GM12878 (cell line): ENCODE measurements at regions not wholly inside any gene's neighbourhood (a gene's known extent, or its start where the extent isn't known, plus 50 kb on each side); places are given as distances from the start of the nearest gene placed in this dataset.

Experiments used
- ATAC-seq: fragments of 200-7000 bp; cut with Tn5 transposase; 3 replicates; pipeline ENCODE4 v1.9.1; 2020; ENCODE audit warnings: mild to moderate bottlenecking, moderate library complexity
- BruUV-seq: library from RNA; stranded (reverse); fragments of 400-500 nt; replicated peaks from 2 replicates; lab custom pipeline; 2021; lab: Mats Ljungman, UMichigan
- CTCF ChIA-PET: fragments of 300-600 bp; sonication (Branson Sonifier 250); formaldehyde crosslinking; extraction: SDS; loops from one replicate; lab custom pipeline; 2021; ENCODE audit warnings: inconsistent platforms; lab: Yijun Ruan, JAX
- POLR2A ChIA-PET: fragments of 350-600 bp; formaldehyde crosslinking; extraction: SDS; loops from one replicate; lab custom pipeline; 2021; ENCODE audit warnings: inconsistent platforms; lab: Charles Lee
- RAD21 ChIA-PET: fragments of 300-600 bp; sonication (Branson Sonifier 250); formaldehyde crosslinking; loops from one replicate; lab custom pipeline; 2023; ENCODE audit warnings: antibody characterized with exemption; ENCODE audit not compliant: unreplicated experiment; lab: Charles Lee
- SMC1A ChIA-PET: fragments of 300-600 bp; sonication (Branson Sonifier 250); formaldehyde crosslinking; loops from one replicate; lab custom pipeline; 2023; ENCODE audit not compliant: unreplicated experiment, uncharacterized antibody; lab: Charles Lee
- DNase-seq: peaks from one replicate; pipeline ENCODE4 v3.0.0-alpha.2; 2011; ENCODE audit warnings: low read depth, low spot score
- FAIRE-seq: peaks from 3 replicates; lab custom pipeline; 2011; peaks lifted over from hg19 to GRCh38; lab: Jason Lieb, UNC
- H2AFZ ChIP-seq: 2 replicates; pipeline ENCODE4 v1.6.0; 2011; ENCODE audit warnings: low read depth, low read length, control low read depth; ENCODE audit not compliant: control insufficient read depth
- H3K27ac ChIP-seq: 2 replicates; pipeline ENCODE4 v1.5.1; 2011; ENCODE audit warnings: control low read depth; ENCODE audit not compliant: control insufficient read depth, insufficient read depth
- H3K27me3 ChIP-seq, 2 experiments: replicated peaks in 1 of 2; 2 replicates each; pipeline versions ENCODE4 v1.6.0 to v1.6.1; 2011; ENCODE audit warnings: low read length in 1 of 2; ENCODE audit not compliant: control insufficient read depth in 2 of 2, insufficient read depth in 2 of 2
- H3K36me3 ChIP-seq, 2 experiments: 2 replicates each; pipeline ENCODE4 v1.5.1; 2011; ENCODE audit warnings: low read length in 1 of 2; ENCODE audit not compliant: control insufficient read depth in 2 of 2, insufficient read depth in 2 of 2
- H3K4me1 ChIP-seq: 2 replicates; pipeline ENCODE4 v1.6.1; 2011; ENCODE audit warnings: mild to moderate bottlenecking, low read length, moderate library complexity, mixed read lengths; ENCODE audit not compliant: control insufficient read depth, insufficient read depth
- H3K4me2 ChIP-seq: 2 replicates; pipeline ENCODE4 v1.6.0; 2011; ENCODE audit warnings: control low read depth; ENCODE audit not compliant: control insufficient read depth, insufficient read depth
- H3K4me3 ChIP-seq: fragments of 200-600 bp; sonication (generic); 2 replicates; pipeline ENCODE4 v1.5.1; 2016
- H3K79me2 ChIP-seq: 2 replicates; pipeline ENCODE4 v1.6.0; 2011; ENCODE audit warnings: low read length; ENCODE audit not compliant: control insufficient read depth, insufficient read depth
- H3K9ac ChIP-seq: 2 replicates; pipeline ENCODE4 v1.8.0; 2011; ENCODE audit warnings: low read length, control low read depth, mixed read lengths; ENCODE audit not compliant: control insufficient read depth, insufficient read depth
- H3K9me3 ChIP-seq: replicated peaks from 3 replicates; pipeline ENCODE4 v1.5.1; 2011; ENCODE audit warnings: mild to moderate bottlenecking, low read length; ENCODE audit not compliant: control insufficient read depth, insufficient read depth
- H4K20me1 ChIP-seq: 2 replicates; pipeline ENCODE4 v1.6.0; 2011; ENCODE audit not compliant: control insufficient read depth, insufficient read depth
- CHD4 ChIP-seq: fragments of 200-600 bp; sonication (generic); IDR thresholded peaks from 2 replicates; pipeline ENCODE4 v1.6.1; 2016; ENCODE audit warnings: mild to moderate bottlenecking
- ESRRA ChIP-seq: IDR thresholded peaks from 2 replicates; pipeline ENCODE4 v1.6.1; 2012; ENCODE audit warnings: mild to moderate bottlenecking, low read length, improper control_type of control experiment
- POLR2A ChIP-seq: IDR thresholded peaks from 2 replicates; pipeline ENCODE4 v1.6.1; 2011; ENCODE audit warnings: low read depth, mild to moderate bottlenecking, low read length
- REST ChIP-seq: IDR thresholded peaks from 2 replicates; pipeline ENCODE4 v1.6.1; 2012; ENCODE audit warnings: mild to moderate bottlenecking, low read depth, low read length
- RUNX3 ChIP-seq: IDR thresholded peaks from 2 replicates; pipeline ENCODE4 v1.6.1; 2012; ENCODE audit warnings: low read length, inconsistent platforms
- SIN3A ChIP-seq: IDR thresholded peaks from 2 replicates; pipeline ENCODE4 v1.6.1; 2012; ENCODE audit warnings: low read depth, low read length, improper control_type of control experiment
- SP1 ChIP-seq: IDR thresholded peaks from one replicate; pipeline ENCODE4 v1.6.1; 2011; ENCODE audit warnings: low read depth, low read length
- TARDBP ChIP-seq: IDR thresholded peaks from 2 replicates; pipeline ENCODE4 v1.6.1; 2016; ENCODE audit warnings: borderline replicate concordance
- TCF3 ChIP-seq: IDR thresholded peaks from 2 replicates; pipeline ENCODE4 v1.6.1; 2012; ENCODE audit warnings: low read depth, mild to moderate bottlenecking, low read length, borderline replicate concordance; ENCODE audit not compliant: insufficient read depth
- USF1 ChIP-seq: IDR thresholded peaks from 2 replicates; pipeline ENCODE4 v1.6.1; 2011; ENCODE audit warnings: borderline replicate concordance, low read depth, mild to moderate bottlenecking, moderate library complexity, mixed read lengths, low read length; ENCODE audit not compliant: insufficient read depth; ENCODE audit errors: extremely low read length
- ZBTB40 ChIP-seq: fragments of 450-650 bp; IDR thresholded peaks from 2 replicates; pipeline ENCODE4 v1.6.1; 2016; ENCODE audit warnings: mild to moderate bottlenecking, moderate library complexity, borderline replicate concordance
- WGBS: methylation state at CpG from one replicate; pipeline ENCODE4 v1.1.6; 2016; ENCODE audit warnings: low lambda C conversion rate; ENCODE audit not compliant: insufficient replicate concordance, insufficient coverage; ENCODE audit errors: missing lambda C conversion rate; 5-methylcytosine and 5-hydroxymethylcytosine counted together
- in situ Hi-C: fragments of 300-500 bp; cut with MboI; formaldehyde crosslinking; loops from 9 replicates; pipeline ENCODE4 v1.14.3; 2018; ENCODE audit warnings: mixed read lengths
- intact Hi-C: fragments of 100-400 bp; cut with micrococcal nuclease; formaldehyde crosslinking; loops from one replicate; pipeline ENCODE4 v1.14.2; 2022; ENCODE audit not compliant: unreplicated experiment

- no peak for TF ChIP-seq REST
- TF ChIP-seq TCF3: peak; percentile 69; the same call in 1 of the 2 replicates
Observed at GRCh38 chr1:234772345-234773147, 162.6 kb upstream of the IRF2BP2 start (continued).

GRCh38 chr1:234771642-234772344 is 161.8 kb upstream of the IRF2BP2 start:
- H3K4me2 ChIP-seq: peak overlapping the region; percentile 46
- no peak for FAIRE-seq
- RAD21 ChIA-PET: interaction anchor here (0.5 to 13.1 kb wide), 33 partner anchors 18 to 349 kb away, joined by 3 to 155 read pairs (median 5); partner anchors contain the start of gene IRF2BP2
- CTCF ChIA-PET: interaction anchor here (0.6 to 3.5 kb wide), 19 partner anchors 9 to 383 kb away, joined by 3 to 21 read pairs (median 3); no protein-coding TSS in a partner anchor
- H3K9ac ChIP-seq: peak overlapping the region; percentile 58
- H4K20me1 ChIP-seq: no peaks in the 10 kb centered on the region; the same call in 1 of the 2 replicates
- H3K4me1 ChIP-seq: peaks cover 37% of the 10 kb centered on the region
- TSS peak; percentile 97 for BruUV-seq
- H3K36me3 ChIP-seq: no peaks in the 10 kb centered on the region
- peaks cover 3 to 5% of the 10 kb centered on the region in 2 experiments; a peak in 2 of 4 replicates for H3K27me3 ChIP-seq
- H3K79me2 ChIP-seq: no peaks in the 10 kb centered on the region
- DNase-seq: no peak
- H3K27ac ChIP-seq: peak overlapping the region; percentile 89
- ATAC-seq: peak; percentile 12
- no peaks in the 10 kb centered on the region; the same call in 1 of the 3 replicates for H3K9me3 ChIP-seq
- in situ Hi-C loops: no loop called here
- intact Hi-C loops: loop anchor here (1.0 to 2.0 kb wide), 10 partner anchors 40 to 303 kb away; no protein-coding TSS in a partner anchor
- POLR2A ChIA-PET: interaction anchor here (0.6 to 2.7 kb wide), 21 partner anchors 22 to 1226 kb away, joined by 3 to 36 read pairs (median 6); no protein-coding TSS in a partner anchor
- SMC1A ChIA-PET: interaction anchor here (0.6 to 10.1 kb wide), 42 partner anchors 9 to 308 kb away, joined by 3 to 143 read pairs (median 4); partner anchors contain the start of gene IRF2BP2
- H3K4me3 ChIP-seq: peak overlapping the region; percentile 4; the same call in 1 of the 2 replicates
- WGBS: 9% methylated on average over 10 of the region's 10 CpGs
- H2AFZ ChIP-seq: no peak overlapping the region
- no peak for TF ChIP-seq SIN3A
- TF ChIP-seq RUNX3: 0 out of 2 replicates have a peak, but pooled peaks have one; percentile 39
- TF ChIP-seq ZBTB40: 0 out of 2 replicates have a peak, but pooled peaks have one; percentile 14
- no peak for TF ChIP-seq SP1
- TF ChIP-seq TARDBP: 0 out of 2 replicates have a peak, but pooled peaks have one; percentile 7
- no peak for TF ChIP-seq ESRRA
- no peak for TF ChIP-seq USF1
- no peak for TF ChIP-seq POLR2A
- TF ChIP-seq CHD4: no peak
